B cell (primary cell): ENCODE measurements at regions not wholly inside any gene's neighbourhood (a gene's known extent, or its start where the extent isn't known, plus 50 kb on each side); places are given as distances from the start of the nearest gene placed in this dataset.

ENCODE experiments used
- ATAC-seq: fragments of 200-7000 bp; cut with Tn5 transposase; one replicate; pipeline ENCODE4 v1.10.0; 2021; ENCODE audit warnings: low read depth, mild to moderate bottlenecking, moderate number of reproducible peaks, moderate library complexity
- CTCF ChIA-PET: fragments of 350-600 bp; sonication (Branson Sonifier 250); formaldehyde crosslinking; loops from one replicate; lab custom pipeline; 2021; ENCODE audit warnings: antibody characterized with exemption, inconsistent platforms; lab: Charles Lee
- POLR2A ChIA-PET: fragments of 350-600 bp; sonication (Branson Sonifier 250); formaldehyde crosslinking; loops from one replicate; lab custom pipeline; 2021; ENCODE audit warnings: antibody characterized with exemption; lab: Charles Lee
- DNase-seq: peaks from one replicate; pipeline ENCODE4 v3.0.0; 2013
- H2AFZ ChIP-seq: 2 replicates; pipeline ENCODE4 v1.6.1; 2012; ENCODE audit warnings: mild to moderate bottlenecking, low read depth, low read length; ENCODE audit not compliant: insufficient read depth, poor library complexity, severe bottlenecking
- H3K27ac ChIP-seq, 2 donors: 1 replicate in 1 of 2; 2 replicates in 1 of 2; pipeline ENCODE4 v1.5.1; 2012 to 2013; ENCODE audit warnings: low read length in 2 of 2, mild to moderate bottlenecking in 2 of 2, moderate library complexity in 1 of 2
- H3K27me3 ChIP-seq, 4 experiments: fragments of 200-600 bp in 1 of 4; sonication (generic) in 1 of 4; replicated peaks in 1 of 4; 1 replicate in 2 of 4; 2 replicates in 2 of 4; pipeline versions ENCODE4 v1.6.1 to v1.7.0; 2013 to 2016; ENCODE audit warnings: low read length in 3 of 4, mild to moderate bottlenecking in 2 of 4, mixed read lengths in 1 of 4, moderate library complexity in 1 of 4; ENCODE audit not compliant: insufficient read depth in 4 of 4, control insufficient read depth in 3 of 4; ENCODE audit errors: control extremely low read depth in 1 of 4
- H3K36me3 ChIP-seq, 2 experiments: replicated peaks in 1 of 2; 1 replicate in 1 of 2; 2 replicates in 1 of 2; pipeline versions ENCODE4 v1.6.1 to v1.7.1; 2013; ENCODE audit warnings: low read length in 1 of 2; ENCODE audit not compliant: insufficient read depth in 2 of 2, control insufficient read depth in 1 of 2; ENCODE audit errors: control extremely low read depth in 1 of 2, extremely low read depth in 1 of 2
- H3K4me1 ChIP-seq, 2 donors: fragments of 200-600 bp in 1 of 2; sonication (generic) in 1 of 2; 1 replicate in 1 of 2; 2 replicates in 1 of 2; pipeline versions ENCODE4 v1.5.1 to v1.6.1; 2013 to 2017; ENCODE audit warnings: low read length in 2 of 2; ENCODE audit not compliant: control insufficient read depth in 2 of 2, insufficient read depth in 2 of 2
- H3K4me2 ChIP-seq: replicated peaks from 2 replicates; pipeline ENCODE3; 2012; ENCODE audit warnings: mild to moderate bottlenecking, low read depth, low read length; ENCODE audit not compliant: poor library complexity, severe bottlenecking
- H3K4me3 ChIP-seq, 5 experiments: fragments of 200-600 bp in 1 of 5; sonication (generic) in 1 of 5; 1 replicate in 3 of 5; 2 replicates in 2 of 5; pipeline versions ENCODE4 v1.5.1 to v1.7.0; 2011 to 2016; ENCODE audit warnings: low read length in 4 of 5, mild to moderate bottlenecking in 4 of 5, low read depth in 2 of 5, control low read depth in 1 of 5, moderate library complexity in 1 of 5; ENCODE audit not compliant: insufficient read depth in 1 of 5; ENCODE audit errors: control extremely low read depth in 1 of 5, extremely low read depth in 1 of 5
- H3K79me2 ChIP-seq: fragments of 200-600 bp; sonication (generic); one replicate; pipeline ENCODE4 v1.6.0; 2016; ENCODE audit warnings: low read length; ENCODE audit not compliant: control insufficient read depth, insufficient read depth
- H3K9ac ChIP-seq: fragments of 200-600 bp; sonication (generic); 2 replicates; pipeline ENCODE4 v1.6.1; 2017; ENCODE audit warnings: mild to moderate bottlenecking, low read length, moderate library complexity
- H3K9me3 ChIP-seq, 3 donors: one replicate each; pipeline versions ENCODE4 v1.6.1 to v1.7.1; 2013; ENCODE audit warnings: low read length in 2 of 3; ENCODE audit not compliant: control insufficient read depth in 2 of 3, insufficient read depth in 1 of 3; ENCODE audit errors: control extremely low read depth in 1 of 3
- H4K20me1 ChIP-seq: 2 replicates; pipeline ENCODE4 v1.6.0; 2012; ENCODE audit warnings: mild to moderate bottlenecking, low read length; ENCODE audit not compliant: insufficient read depth, control insufficient read depth, poor library complexity, severe bottlenecking
- H3K27ac Mint-ChIP-seq: one replicate; pipeline ENCODE4 v1.8.0; 2021; ENCODE audit warnings: mixed read lengths
- H3K27me3 Mint-ChIP-seq: one replicate; pipeline ENCODE4 v1.8.0; 2021; ENCODE audit warnings: mixed read lengths
- H3K4me1 Mint-ChIP-seq: one replicate; pipeline ENCODE4 v1.8.0; 2021; ENCODE audit warnings: mixed read lengths
- H3K4me3 Mint-ChIP-seq: one replicate; pipeline ENCODE4 v1.8.0; 2021; ENCODE audit warnings: mixed read lengths
- H3K9me3 Mint-ChIP-seq: one replicate; pipeline ENCODE4 v1.8.0; 2022; ENCODE audit warnings: mixed read lengths; ENCODE audit not compliant: insufficient read depth
- CTCF ChIP-seq: fragments of 200-600 bp; IDR thresholded peaks from one replicate; pipeline ENCODE4 v1.8.0; 2022; ENCODE audit warnings: antibody characterized with exemption, mild to moderate bottlenecking
- EZH2 ChIP-seq: IDR thresholded peaks from 2 replicates; pipeline ENCODE4 v1.6.1; 2012; ENCODE audit warnings: borderline replicate concordance, low read depth, mild to moderate bottlenecking, moderate library complexity, low read length; ENCODE audit not compliant: insufficient read depth, poor library complexity, severe bottlenecking
- WGBS: methylation state at CpG from one replicate; pipeline ENCODE4 v1.1.5; 2013; ENCODE audit warnings: missing lambda C conversion rate; ENCODE audit not compliant: insufficient coverage; 5-methylcytosine and 5-hydroxymethylcytosine counted together
- intact Hi-C: fragments of 100-400 bp; cut with micrococcal nuclease; formaldehyde crosslinking; loops from one replicate; pipeline ENCODE4 v1.10.0; 2022

GRCh38 chr3:70621451-70621850 is 309.0 kb upstream of the MDFIC2 start:
- H2AFZ ChIP-seq, result no peak overlapping the region
- no peak overlapping the region for H3K27ac ChIP-seq
- POLR2A ChIA-PET, result no interaction called here
- H3K4me2 ChIP-seq, result no peak overlapping the region
- Mint-ChIP-seq H3K27me3 (peaks cover 21% of the 10 kb centered on the region), H3K4me1 (no peaks in the 10 kb centered on the region), H3K4me3 (no peak overlapping the region), H3K9me3 (no peaks in the 10 kb centered on the region), H3K27ac (no peak overlapping the region)
- intact Hi-C loops, result no loop called here
- DNase-seq (no peak), ATAC-seq (no peak)
- WGBS, result 67% methylated on average over 1 of the region's 1 CpG
- H3K27me3 ChIP-seq, result no peaks in the 10 kb centered on the region
- no peaks in the 10 kb centered on the region for H3K36me3 ChIP-seq
- no peaks in the 10 kb centered on the region for H3K4me1 ChIP-seq
- TF ChIP-seq EZH2 (no peak), CTCF (no peak)
- H3K9me3 ChIP-seq, result no peaks in the 10 kb centered on the region
- H3K4me3 ChIP-seq, result no peak overlapping the region
- no peaks in the 10 kb centered on the region for H3K79me2 ChIP-seq
- CTCF ChIA-PET, result no interaction called here
- no peak overlapping the region for H3K9ac ChIP-seq
- no peaks in the 10 kb centered on the region for H4K20me1 ChIP-seq

GRCh38 chr3:70620956-70621355 is 308.5 kb upstream of the MDFIC2 start:
- no peak for DNase-seq
- Histone ChIP-seq H2AFZ (no peak overlapping the region), H3K9ac (no peak overlapping the region), H3K27me3 (no peaks in the 10 kb centered on the region), H4K20me1 (no peaks in the 10 kb centered on the region), H3K4me1 (no peaks in the 10 kb centered on the region), H3K4me3 (no peak overlapping the region), H3K27ac (no peak overlapping the region), H3K4me2 (no peak overlapping the region), H3K36me3 (no peaks in the 10 kb centered on the region), H3K9me3 (no peaks in the 10 kb centered on the region), H3K79me2 (no peaks in the 10 kb centered on the region)
- no peaks in the 10 kb centered on the region for H3K9me3 Mint-ChIP-seq
- no peak overlapping the region for H3K27ac Mint-ChIP-seq
- H3K27me3 Mint-ChIP-seq, result peaks cover 21% of the 10 kb centered on the region
- CTCF ChIA-PET, result no interaction called here
- POLR2A ChIA-PET, result no interaction called here
- no peak for ATAC-seq
- no CpG with 5 or more reads among the region's 2 CpGs for WGBS
- H3K4me3 Mint-ChIP-seq, result no peak overlapping the region
- intact Hi-C loops, result no loop called here
- no peaks in the 10 kb centered on the region for H3K4me1 Mint-ChIP-seq
- TF ChIP-seq EZH2 (no peak), CTCF (no peak)
